Middle frontal gyrus (tissue), 1 donor: ENCODE measurements at regions not wholly inside any gene's neighbourhood (a gene's known extent, or its start where the extent isn't known, plus 50 kb on each side); places are given as distances from the start of the nearest gene placed in this dataset.
"Not testable (repeated sequence)": the region's sequence is repeated elsewhere in the genome, so short reads cannot be mapped to it uniquely, and the experiment has no call there.

Source experiments
- DNase-seq: peaks from one replicate; pipeline ENCODE4 v3.0.0-alpha.2; 2015; ENCODE audit warnings: low spot score; ENCODE audit errors: extremely low spot score

DNA sequence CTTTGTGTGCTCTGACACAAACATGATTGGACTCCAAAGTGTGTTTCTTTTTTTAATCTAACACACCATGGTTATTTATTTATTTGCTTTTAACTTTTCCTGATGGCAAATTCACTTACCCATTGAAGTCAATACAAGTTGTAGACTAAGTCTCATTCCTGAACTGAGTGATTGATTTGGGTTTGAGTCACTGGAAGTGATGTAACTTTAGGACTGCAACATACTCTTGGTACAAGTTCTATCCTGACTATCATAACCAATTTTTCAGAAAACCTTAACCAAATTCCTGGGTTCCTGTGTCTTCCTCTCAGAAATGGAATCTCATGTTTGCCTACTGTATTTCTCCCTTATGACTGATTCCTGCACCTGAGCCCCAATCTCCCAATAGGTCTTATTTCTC is 590.0 kb upstream of the ROBO1 start:
- no peak for DNase-seq

GRCh38 chr3:80355144-80355543 is 587.3 kb upstream of the ROBO1 start:
- DNase-seq: no peak

DNA sequence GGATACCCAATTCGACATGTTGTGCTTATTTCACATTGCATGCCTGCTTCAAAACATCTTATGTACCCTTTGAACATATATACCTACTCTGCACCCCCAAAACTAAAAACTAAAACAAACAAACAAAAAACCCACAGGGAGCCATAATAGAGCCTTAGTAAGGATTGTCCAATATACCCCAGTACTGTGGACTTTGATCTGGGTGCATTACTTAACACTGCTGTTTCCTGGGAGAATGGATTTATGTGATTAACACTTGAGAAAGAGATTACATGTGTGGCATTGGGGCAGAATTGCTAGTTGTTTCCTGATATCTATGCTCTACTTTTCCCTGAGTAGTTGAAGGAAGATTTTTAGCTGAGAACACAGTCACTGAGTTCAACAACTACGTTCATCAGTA is 583.4 kb upstream of the ROBO1 start:
- no peak for DNase-seq

DNA sequence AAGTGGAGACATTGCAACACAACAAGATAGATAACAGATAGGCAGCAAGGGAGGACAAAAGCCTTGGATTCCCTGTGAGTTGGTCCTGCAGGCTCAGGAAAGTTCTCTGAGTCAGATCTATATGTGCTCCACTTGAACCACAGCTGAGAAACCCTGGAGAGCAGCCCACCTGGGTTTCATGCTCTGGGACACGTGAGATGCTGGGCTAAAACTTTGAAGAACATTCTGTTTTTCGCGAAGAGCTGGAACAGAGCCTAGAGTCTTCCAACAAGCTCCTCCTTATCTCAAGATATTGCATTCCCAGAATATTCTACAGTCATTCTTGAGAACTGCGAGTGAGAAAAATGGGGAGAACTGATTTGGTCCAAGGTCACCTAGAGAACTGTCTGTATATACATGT is 583.0 kb upstream of the ROBO1 start:
- DNase-seq: no peak

- no peak for DNase-seq
Observed at GRCh38 chr3:80338366-80338765, 570.6 kb upstream of the ROBO1 start.

DNA sequence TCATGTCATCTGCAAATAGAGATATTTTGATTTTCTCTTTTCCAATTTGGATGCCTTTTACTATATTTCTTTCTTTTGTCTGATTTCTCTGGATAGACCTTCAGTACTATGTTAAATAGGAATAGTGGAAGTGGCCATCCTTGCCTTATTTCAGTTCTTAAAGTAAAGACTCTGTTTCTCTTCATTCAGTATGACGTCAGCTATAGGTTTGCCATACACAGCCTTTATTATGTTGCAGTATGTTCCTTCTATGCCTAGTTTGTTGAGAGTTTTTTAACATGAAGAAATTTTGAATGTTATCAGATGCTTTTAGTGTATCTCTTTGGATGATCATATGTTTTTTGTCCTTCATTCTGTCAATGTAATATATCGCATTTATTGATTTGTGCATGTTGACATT is 566.7 kb upstream of the ROBO1 start:
- DNase-seq: no peak

DNA sequence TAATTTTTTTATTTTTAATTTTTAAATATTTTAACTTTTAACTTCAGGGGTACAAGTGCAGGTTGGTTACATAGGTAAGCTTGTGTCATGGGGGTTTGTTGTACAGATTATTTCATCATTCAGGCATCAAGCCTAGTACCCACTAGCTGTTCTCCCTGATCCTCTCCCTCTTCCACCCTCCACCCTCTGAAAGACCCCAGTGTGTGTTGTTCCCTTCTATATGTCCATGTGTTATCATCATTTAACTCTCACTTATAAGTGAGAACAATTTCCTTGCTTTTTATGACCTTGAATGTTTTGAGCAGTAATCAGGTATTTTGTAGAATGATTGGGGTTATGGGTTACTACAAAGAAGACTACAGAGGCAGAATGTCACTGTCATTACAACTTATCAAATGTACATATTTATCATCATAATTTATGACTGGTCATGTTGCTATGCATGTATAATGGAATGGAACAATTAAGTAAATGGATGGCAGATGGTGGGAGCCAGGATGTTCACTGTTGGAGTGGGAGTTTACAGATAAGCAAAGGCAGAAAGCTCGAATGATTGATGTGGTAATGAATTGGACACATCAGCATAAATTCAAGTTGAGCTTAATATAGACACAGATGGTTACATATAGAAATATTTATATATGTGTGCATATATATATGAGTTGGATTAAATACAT is 563.8 kb upstream of the ROBO1 start:
- no peak for DNase-seq

DNA sequence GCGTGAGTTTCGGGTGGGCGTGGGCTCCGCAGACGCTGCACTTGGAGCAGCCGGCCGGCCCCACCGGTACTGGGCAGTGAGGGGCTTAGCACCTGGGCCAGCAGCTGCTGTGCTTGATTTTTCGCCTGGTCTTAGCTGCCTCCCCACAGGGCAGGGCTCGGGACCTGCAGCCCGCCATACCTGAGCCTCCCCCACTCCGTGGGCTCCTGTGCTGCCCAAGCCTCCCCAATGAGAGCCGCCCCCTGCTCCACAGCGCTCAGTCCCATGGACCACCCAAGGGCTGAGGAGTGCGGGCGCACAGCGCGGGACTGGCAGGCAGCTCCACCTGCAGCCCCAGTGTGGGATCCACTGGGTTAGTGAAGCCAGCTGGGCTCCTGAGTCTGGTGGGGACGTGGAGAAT is 546.7 kb upstream of the ROBO1 start:
- DNase-seq: not testable (repeated sequence)

- no peak for DNase-seq
Observed at GRCh38 chr3:80308637-80309036, 540.8 kb upstream of the ROBO1 start.

GRCh38 chr3:80307844-80308243 is 540.0 kb upstream of the ROBO1 start:
- DNase-seq: no peak

GRCh38 chr3:80297720-80298119 is 529.9 kb upstream of the ROBO1 start:
- DNase-seq: no peak

DNA sequence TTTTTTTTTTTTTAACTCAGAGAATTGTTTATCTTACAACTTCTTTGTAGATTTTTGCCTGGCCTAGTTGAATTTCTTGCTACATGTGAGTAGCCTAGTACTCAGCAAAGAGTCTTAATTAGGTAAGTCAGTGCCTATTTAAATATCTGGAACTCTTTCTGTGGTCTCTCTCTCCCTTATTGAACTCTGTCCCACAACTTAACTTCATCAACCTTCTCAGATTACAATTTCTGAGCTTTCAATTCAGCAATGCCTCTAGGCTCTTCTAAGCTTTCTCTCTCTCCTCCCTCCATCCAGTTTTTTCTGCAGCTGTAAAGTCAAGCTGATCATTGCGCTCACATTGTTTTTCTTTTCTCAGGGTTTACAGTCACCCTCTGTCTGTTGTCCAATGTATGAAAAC is 517.6 kb upstream of the ROBO1 start:
- no peak for DNase-seq

DNA sequence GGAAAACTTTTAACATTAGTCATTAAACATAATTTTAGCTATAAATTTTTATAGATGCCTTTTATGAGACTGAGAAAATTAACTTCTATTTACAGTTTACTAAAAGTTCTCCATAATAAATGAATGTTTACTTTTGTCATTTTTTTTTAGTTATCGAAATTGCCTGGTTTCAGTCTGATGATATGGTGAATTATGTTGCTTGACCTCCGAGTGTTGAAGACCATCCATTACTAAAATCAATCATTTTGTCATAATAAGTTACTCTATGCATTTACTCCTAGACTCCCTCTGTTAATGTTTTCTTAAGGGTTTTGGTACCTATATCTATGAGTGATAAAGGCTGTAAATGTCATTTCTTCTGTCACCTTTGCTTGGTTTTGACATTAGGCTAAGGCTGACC is 516.0 kb upstream of the ROBO1 start:
- no peak for DNase-seq

GRCh38 chr3:80278056-80278455 is 510.3 kb upstream of the ROBO1 start:
- DNase-seq: no peak

DNA sequence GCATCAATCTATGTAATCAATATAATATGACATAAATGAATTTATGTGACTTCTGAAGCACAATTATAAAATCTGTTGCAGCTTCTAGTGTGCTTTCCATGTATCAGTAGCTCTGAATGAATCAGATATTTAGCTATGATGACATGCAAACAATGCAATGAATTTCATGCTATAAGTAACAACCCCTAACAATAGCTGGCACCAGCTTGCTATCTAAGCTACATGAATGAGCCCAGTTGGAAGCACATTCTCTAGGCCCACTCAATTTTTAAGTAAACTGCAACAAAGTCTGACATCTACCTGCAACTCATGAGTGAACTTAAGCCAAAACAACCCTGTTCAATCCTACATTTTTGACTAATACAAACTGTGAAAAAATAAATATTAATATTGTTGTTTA is 507.3 kb upstream of the ROBO1 start:
- no peak for DNase-seq

DNA sequence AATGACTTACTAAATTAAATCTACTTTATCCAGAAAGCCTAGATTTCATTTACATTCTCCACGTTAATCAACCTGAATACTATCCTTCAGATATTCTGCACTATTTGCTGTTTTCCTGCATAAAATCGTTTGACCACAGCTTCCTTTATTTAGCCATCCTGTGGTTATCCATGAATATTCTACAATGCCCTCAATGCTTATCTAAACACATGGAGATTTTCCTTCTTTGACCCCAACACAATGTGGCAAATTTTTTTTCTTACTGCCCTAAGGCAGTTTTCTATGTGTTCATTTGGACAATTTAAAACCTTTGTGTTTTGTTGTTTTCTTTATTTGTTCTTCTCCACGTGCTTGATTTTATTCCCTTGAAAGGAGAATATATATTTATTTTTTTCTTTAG is 495.5 kb upstream of the ROBO1 start:
- no peak for DNase-seq

GRCh38 chr3:80261082-80261481 is 493.3 kb upstream of the ROBO1 start:
- no peak for DNase-seq

- no peak for DNase-seq
Observed at GRCh38 chr3:80259736-80260135, 491.9 kb upstream of the ROBO1 start.

GRCh38 chr3:80252113-80252512 is 484.3 kb upstream of the ROBO1 start:
- DNase-seq: no peak

GRCh38 chr3:80247766-80248165 is 480.0 kb upstream of the ROBO1 start:
- no peak for DNase-seq

DNA sequence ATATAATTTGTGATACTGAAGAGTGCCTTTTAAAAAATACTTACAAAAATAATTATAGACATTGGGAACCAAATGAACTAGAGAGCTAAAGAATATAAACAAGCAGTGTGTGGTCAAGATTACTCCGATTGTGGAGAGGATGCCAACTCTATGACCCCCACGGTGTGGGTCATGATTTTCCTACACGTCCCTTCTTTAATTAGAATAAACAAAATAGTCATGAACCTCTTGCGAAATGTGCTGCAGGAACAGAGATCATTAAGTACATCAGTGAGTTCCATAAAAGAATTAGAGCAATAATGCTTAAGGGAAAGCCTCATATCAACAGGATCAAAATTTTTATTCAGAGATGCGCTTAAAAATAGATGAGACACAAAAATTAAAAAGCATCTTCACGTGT is 476.6 kb upstream of the ROBO1 start:
- no peak for DNase-seq

DNA sequence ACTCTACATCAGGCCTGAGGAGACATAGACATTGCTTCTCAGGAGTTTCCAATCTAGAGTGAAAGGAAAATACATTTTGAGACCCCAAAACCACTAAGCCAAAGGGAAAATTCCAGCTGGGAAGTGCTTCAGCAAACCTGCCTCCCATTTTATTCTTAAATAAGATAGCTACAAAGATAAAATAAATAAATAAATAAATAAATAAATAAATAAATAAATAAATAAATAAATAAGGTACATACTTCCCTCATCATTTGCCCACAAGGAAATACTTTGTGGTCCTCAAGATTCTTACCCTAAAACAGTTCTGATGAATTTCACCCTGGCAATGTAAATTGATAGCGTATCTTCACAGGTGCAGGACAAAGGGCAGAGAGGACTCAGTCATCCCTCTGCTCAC is 474.0 kb upstream of the ROBO1 start:
- DNase-seq: no peak

DNA sequence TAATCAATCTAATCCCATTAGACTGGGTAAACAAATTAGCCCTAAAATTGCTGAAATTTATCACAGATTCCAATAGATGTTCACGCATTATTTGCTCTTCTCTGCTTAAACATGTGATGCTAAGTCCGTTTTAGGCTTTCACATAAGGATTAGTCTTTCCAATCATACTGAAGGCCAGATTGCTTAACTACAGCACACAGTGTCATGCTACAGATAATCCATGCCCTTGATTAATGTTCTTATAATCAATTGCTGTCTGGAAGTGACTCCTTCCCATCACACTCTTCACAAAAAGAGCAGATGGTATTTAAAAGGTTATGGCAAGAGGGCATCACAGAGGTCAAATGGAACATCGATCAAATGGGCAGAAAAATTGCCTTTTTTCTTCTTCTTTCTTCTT is 471.5 kb upstream of the ROBO1 start:
- no peak for DNase-seq

GRCh38 chr3:80238606-80239005 is 470.8 kb upstream of the ROBO1 start:
- DNase-seq: no peak
